HG03066 (cell line): ENCODE measurements at regions not wholly inside any gene's neighbourhood (a gene's known extent, or its start where the extent isn't known, plus 50 kb on each side); places are given as distances from the start of the nearest gene placed in this dataset.

Source experiments
- ATAC-seq: cut with Tn5 transposase; IDR thresholded peaks from one replicate; pipeline ENCODE4 v1.9.1; 2021; ENCODE audit warnings: low read depth; ENCODE audit not compliant: unreplicated experiment

DNA sequence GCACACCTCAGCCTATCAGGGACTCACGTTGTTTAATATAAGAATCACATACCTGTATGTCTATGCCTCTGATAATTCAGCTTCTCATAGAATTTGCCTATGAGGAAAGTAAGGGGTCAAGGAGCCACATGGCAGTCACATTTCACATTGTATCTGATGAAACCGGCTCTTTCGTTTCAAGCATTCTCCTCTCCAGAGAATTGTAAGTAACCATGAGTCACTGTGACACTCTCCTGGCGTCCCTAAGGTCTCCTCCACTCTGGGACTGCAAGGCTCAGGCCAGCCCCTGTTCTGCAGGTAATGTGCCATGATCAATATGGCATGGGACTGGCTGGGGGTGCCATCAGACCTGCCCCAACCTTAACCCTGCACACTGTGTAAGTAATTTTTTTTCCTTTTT is 503.3 kb downstream of the COG6 start:
- no peak for ATAC-seq

DNA sequence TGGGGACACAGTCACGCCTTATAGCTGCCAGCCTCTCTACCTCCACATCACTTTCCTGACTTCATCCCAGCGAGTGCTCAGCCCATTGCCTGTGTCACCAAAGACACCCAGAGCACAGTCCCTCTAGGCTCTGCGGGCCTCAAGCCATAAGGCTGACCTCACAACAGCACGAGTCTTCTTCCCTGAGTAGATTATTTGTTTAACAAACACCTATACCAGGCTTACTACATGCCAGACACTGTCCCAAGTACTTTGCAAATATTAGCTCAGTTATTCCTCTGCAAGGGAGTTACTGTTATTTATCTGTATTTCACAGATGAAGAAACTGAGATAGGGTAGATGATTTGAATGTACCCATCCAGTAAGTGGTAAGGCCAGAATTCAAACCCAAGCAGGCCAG is 504.3 kb downstream of the COG6 start:
- no peak for ATAC-seq

DNA sequence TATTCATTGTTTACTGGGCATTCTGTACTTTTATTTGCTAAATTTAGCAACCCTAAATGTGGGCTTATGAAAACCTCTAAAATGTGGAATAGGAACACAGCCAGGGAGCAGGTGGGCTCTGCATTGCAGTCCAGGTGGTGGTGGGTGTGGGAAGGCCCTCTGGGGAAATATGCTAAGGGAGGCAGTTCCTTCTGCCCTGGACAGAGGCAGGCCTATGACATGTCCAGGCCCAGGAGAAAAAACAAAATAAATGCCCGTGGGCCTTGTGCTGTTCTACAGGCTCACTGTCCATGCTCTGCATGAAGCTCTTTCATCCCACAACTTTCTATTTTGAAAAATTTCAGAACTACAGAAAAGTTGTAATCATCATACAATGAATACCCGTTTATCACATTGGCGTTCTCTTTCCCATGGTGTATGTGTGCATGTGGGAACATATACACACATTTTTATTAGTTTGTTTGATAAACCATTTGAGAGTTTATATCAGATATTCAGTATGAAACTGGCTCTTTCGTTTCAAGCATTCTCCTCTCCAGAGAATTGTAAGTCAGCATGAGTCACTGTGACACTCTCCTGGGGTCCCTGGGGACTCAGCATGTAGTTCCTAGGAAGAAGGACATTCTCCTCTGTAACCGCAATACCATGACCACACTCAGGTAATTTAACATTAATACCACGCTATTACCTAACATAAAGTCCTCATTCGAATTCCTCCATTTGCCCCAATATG is 505.3 kb downstream of the COG6 start:
- no peak for ATAC-seq

DNA sequence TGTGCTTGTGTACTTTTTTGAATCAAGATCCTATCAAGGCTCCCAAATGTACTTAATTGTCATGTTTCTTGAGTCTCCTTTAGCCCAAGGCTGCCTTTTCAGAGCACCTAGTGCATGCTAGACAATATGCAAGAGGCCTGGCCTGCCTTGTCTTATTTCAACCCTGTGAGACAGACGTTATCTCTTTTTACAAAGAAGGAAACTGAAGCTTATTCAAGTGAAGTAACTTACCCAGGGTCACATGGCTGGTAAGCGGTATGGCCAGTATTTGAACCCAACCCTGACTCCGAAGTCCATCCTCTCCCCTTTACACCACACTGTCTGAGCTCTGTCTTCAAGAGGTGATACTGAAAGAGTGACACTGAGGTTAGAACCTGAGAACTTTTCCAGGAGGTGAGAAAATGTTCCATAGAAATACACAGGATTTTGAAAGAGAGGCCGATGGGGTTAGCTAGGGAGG is 505.1 kb downstream of the FOXO1 start:
- ATAC-seq: no peak

DNA sequence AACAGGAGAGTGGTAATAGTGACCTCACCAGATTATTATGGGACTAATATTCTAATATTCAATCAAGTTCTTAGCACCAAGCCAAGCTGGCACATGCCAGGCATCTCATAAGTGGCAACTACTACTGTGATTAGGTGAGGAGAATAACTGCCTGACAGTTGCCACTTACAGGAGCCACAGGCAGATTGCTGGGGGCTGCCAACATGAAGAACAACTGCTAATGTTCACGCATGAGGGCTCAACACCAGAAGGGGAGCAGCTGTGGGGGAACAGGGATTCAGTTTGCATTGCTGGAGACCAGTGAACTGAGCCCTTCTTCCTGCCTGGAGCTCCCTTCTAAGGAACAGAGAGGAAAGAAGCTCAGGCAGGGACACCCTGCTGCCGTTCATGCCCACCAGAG is 504.5 kb downstream of the FOXO1 start:
- ATAC-seq: no peak

DNA sequence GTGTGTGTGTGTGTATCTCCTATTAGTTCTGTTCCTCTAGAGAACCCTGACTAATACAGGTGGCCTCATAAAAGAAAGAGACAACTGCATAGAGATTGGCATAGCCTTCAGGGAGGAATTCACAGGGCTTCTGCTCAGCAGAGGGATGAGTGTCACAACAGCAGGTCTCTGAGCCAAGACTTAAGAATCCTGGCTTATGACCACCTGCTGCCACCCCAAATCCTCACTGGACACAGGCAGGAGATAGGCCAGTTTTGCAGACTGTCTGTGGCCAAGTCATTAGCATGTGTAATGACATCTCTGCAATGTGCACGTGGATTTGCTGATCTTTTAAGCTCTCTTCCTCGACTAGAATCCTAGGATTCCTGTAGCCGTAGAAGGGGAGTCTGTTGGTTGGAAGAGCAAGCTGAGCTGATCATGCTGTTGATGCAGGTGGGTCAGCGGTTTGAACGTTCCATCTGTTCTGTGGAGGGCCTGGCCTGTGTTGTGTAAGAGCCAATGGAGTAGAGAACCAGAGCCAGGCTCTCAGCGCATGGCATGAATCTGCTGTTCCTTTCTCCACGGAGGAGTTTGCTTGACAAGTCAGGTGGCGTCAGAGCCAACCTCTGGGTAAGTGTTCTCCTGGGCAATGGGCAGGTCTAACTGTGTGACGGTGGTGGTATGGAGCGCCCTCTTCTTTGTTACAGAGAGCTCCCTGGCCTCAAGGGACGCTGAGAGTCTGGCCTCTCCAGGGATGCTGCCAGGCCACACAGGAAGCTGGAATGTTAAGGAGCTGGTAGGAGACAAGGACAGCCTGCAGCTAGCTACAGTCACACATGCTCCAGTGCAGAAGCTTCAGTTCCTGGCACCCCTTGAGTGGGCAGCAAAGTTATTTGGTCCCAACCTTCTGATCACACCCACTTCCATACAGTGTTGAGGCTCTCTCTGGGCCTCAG is 503.1 kb downstream of the FOXO1 start:
- no peak for ATAC-seq

DNA sequence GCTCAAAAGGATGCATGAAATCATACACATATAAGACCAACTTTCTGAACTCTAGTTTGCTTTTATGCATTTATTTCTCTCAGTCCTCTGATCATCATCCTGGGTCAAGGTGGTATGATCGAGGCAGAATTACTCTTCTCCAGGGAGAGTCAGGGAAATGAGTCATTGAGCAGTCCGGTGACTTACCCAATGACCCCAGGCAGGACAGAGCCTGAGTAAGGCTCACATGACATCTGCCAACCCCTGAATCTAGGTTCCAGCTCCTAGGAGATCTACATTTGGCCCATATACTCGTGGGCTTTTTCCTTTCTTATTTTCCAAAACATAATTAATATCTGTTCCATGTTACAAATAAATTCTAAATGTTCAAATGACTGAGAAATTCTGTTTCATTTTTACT is 502.3 kb downstream of the FOXO1 start:
- no peak for ATAC-seq

DNA sequence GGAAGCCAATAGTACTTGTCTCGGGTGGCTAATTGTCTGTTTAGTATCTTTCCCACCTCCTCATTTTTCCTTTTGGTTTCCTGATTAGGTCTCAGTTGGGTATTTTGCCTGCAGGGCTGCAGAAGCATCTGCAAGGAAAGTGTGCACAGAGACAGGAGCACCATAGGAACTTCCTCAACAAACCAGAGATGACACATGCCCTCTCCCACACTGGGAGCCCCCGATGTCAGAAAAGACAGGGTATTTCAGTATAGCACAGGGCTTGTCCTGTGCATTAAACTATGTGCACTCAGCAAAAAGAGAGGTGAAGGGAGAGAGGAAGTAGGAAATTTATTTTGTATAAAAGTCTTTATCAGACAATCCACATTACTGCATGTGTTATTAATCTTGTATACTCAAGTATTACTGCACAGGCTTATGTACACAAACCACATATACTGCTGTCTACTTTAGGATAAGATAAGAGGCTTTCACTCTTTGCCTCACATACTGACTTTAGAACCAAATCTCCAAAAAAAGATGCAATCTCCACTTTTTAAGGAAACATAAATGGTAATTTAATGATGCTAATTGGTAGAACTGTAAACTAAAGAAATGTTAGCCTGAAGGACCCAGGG is 501.0 kb downstream of the FOXO1 start:
- ATAC-seq: no peak

DNA sequence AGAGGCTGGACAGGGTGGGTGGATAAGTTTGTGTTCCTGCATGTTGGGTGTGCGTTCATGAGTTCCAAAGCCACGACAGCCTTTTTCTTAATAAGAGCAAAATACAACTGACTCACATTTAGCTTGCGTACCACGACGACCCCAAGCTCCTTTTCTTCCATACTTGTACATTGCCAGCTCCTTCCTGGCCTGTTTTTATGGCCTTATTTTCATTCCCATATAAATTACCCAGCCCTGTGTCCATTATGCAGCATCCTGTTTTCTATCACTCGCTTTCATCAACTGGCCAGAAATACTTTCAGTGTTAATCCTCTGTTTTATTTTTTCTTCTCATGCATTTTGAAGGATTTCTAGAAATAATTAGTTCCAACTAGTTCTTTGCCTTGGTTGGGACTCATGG is 499.1 kb downstream of the FOXO1 start:
- ATAC-seq: no peak

DNA sequence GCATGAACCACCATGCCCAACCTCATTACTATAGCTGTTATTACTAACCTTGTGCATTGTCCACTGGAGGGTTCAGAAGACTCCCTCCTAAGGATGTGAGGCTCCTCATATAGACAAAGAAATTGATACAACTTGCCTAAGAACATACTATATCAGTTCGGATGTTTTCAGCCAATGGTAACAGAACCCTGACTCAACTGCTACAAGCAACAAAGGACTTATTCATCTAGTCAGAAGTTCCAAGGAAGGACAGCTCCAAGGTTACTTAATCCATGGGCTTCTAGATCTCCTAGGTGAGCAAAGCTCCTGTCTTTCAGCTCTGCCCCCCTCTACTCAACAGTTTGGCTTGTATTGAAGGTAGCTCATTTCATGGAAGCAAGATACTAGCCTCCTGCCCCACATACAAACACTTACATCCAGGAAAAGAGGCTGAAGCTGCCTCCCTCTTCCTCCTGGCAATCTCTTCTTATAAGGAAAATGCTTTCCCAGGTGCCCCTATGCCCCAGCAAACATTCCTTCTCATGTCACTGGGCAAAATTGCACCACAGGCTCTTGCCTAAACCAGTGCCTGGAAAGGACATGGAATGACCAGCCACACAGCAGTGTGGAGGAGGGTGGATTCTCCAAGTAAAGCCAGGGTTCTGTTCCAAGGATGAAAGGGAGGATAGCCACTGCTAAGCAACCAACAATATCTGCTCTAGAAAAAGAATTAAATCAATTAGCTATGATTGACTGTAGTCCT is 497.8 kb downstream of the FOXO1 start:
- ATAC-seq: no peak

DNA sequence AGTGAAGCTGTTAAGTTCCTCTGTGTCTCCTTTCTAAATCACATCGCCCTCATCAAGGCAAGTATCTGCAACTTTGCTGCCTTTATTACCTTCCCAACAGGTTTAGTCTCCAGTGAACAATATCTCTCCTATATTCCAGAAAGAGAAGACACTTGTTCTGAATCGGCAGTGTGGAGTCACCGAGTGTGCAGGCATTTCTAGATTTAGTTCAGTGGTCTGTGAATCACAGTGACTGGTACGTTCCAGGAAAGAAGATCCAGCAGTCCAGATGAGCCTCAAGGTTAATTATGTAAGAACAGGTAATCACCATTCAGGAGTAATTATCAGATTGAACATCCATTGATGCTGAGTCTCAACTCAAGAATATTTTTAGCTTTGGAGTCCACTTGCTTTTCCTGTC is 497.0 kb downstream of the FOXO1 start:
- ATAC-seq: no peak

DNA sequence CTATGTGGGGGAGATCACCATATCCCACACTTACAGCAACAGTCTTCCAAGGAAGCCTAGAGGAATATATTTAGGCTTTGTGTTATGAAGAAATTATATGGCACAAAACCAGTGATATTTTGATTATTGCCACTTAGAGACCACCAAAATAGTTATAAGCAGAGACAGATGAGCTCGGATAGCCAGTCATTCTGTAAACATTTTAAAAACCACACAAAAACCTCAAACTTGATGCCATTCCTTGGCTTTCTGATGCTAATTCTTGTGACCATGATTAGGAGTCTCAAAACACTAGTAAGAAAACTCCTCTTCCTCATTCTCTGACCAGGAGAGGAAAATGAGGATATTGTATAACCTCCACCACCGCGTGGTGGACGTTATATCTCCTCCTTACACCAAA is 496.4 kb downstream of the FOXO1 start:
- no peak for ATAC-seq

DNA sequence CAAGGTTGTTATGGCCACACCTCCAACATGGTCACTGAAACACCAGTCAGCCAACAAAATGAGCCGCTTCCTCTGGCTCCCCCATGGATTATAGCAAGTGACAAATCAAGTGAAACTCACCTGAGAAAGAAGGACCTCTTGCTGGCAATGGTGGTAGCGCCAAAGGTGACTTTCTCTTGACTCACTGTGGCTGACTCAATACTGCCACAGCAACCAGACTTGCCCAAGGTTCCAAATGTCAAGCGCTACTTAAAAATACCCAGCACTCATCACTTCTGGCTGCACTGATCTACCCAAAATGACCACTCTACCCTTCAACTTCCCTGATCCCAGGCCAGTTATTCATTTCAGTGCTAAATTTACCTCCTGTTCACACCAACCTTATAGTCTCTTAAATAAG is 495.5 kb downstream of the FOXO1 start:
- ATAC-seq: no peak

DNA sequence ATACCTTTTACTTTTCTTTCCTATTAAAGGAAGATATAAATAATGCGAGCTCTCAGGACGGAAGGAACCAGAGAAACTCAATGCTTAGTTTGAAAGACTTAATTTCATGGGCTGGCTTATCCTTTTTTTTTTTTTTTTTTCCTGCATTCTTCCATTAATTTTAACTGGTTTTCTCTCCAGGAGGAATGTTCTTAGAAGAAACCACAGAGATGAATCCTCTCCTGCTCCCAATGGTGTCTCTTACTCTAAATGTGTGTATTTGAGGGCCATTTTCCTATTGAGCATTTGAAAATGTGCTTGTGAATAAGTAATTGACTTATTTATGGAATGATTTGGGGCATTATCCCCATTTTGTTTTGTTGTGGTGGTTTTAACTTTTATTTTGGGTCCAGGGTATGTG is 494.9 kb downstream of the FOXO1 start:
- ATAC-seq: no peak

DNA sequence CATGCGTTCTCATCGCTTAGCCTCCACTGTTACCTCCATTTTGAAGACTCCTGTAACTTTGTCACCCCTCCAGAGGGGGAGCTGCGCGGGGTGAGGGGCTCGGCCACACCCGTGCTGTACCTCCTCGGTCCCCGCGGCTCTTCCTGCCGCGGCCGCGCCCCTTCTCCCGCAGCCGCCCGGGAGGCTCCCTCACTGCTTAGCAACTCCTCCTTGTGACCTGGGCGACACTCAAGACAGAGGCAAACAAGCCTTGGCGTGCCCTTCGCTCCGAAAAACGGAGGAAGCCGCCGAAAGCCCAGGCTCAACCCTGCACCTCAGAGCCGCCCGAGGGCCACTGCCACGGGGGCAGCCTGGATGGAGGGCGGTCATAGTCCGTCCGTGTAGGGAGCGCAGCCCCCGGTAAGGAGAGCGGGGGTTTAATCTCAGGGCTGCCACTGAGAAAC is 494.3 kb downstream of the FOXO1 start:
- no peak for ATAC-seq

DNA sequence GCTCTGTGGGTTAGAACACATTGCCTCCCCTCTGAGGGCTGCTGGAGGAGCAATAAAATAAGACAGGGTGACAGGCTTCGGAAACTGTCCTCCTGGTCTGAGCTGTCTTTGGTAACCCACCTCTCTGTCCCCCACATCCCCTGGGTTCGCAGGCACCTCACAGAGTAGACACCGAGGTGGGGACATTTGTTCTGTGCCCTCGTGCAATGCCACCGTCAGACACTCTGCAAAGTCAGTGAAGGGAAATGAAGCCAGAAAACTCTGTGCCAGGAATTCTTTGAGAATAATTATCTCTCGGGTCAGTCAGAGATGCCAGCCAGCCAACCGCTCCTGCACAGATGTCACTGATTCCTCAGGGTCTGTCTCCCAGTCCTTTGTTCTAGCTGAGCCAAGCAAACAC is 493.6 kb downstream of the FOXO1 start:
- ATAC-seq: no peak

DNA sequence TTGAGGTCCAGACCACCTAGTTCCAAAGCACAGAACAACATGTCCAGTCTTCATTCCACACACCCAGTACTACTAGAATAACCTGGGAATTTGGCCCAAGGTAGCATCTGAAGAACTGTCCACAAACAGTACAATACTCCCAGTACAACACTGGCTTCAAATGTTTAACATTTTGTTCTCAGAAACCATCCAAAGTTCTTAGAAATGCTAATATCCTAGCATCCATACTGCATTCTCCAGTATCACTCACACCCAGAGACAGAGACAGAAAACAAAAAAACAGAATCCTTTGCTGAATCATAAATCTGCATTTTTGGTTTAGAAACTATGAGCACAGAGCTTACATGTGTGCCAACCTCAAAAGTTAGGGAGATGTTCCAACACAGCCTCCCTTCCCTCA is 490.8 kb downstream of the FOXO1 start:
- no peak for ATAC-seq

DNA sequence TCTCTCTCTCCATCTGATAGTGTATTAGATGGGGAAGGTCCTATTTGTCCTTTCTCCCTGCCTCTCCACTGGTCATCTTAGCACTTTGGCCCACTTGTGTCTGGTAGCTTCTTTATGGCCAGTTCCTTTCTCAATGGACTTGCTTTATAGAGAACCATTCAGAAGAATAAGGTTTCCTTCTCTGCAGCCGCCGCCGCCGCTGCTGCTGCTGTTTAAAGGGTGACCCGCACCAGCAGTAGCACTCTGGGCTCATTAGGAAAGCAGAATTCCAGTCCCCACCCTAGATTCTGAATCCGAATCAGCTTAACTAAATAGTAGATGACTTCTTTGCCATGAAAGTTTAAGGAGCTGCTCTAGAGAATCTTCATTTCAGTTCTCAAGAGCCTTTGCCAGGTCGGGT is 490.2 kb downstream of the FOXO1 start:
- ATAC-seq: no peak

DNA sequence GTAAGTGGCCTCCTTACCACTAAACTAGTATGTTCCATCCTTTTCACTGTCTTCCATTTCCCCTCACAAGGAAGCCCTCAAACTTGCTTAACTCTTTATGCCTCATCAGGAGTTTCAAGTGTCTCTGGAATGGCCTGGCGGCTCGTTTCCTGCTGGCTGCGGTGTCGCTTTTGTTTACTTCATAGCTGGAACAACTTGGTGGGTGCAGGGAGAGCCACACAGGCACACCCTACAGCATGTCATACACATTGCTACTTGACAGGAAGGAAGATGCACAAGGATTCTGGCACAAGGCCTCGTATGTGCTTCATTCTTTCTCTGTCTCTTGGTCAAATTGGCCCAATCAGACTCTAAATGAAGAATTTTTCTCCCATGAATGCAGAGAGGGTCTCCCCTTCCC is 488.3 kb downstream of the FOXO1 start:
- ATAC-seq: no peak

DNA sequence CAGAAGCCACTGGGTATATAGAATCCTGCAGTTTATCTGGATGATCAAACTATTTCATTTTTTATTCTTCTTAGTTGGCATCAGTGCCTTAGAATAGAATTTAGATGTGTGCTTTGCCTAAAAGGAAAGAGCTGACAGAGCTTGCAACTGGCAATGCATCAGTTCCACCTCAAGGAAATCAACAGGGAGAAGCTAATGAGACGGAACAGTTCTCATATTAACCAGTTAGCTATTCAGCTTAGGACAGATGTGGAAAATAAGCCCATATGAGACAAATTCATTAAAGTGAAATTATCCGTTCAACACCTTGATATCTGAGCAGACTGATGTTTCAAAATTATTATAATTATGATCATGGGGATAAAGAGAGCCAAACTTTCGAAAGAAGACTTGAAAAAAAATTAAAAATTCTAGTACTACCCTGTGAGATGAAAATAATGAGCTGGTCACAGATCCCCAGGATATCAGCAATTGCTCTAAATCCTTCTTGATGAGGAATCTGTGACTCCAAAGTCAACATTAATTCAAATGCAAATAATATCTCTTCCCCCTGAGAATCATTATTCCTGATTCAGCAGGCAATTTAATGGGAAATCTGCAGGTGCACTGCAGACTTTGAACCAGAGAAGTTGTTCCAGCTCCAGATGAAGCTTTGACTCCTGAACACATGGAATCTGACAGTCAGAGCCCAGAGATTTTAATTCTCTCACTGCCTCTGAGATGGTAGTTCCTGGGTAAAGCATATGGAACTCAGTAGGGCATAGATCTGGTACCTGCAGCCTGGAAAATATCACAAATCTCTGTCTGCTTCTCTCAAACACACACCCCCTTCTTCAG is 486.8 kb downstream of the FOXO1 start:
- ATAC-seq: no peak
